Esophagus muscularis mucosa (tissue), 4 donors: ENCODE measurements at regions not wholly inside any gene's neighbourhood (a gene's known extent, or its start where the extent isn't known, plus 50 kb on each side); places are given as distances from the start of the nearest gene placed in this dataset.
"Not testable (repeated sequence)": the region's sequence is repeated elsewhere in the genome, so short reads cannot be mapped to it uniquely, and the experiment has no call there.

ENCODE experiments used
- DNase-seq: peaks from one replicate; pipeline ENCODE4 v3.0.0-alpha.2; 2017; ENCODE audit errors: extremely low spot score
- H3K27ac ChIP-seq, 4 donors: fragments of 200-600 bp; sonication (generic); replicated peaks in 1 of 4; 1 replicate in 3 of 4; 2 replicates in 1 of 4; pipeline ENCODE4 v1.5.1; 2016 to 2019; ENCODE audit warnings: mild to moderate bottlenecking in 1 of 4
- H3K27me3 ChIP-seq, 4 donors: fragments of 200-600 bp; sonication (generic); one replicate each; pipeline versions ENCODE4 v1.5.1 to v1.6.0; 2016 to 2019
- H3K36me3 ChIP-seq, 4 donors: fragments of 200-600 bp; sonication (generic); one replicate each; pipeline ENCODE4 v1.5.1; 2016 to 2019
- H3K4me1 ChIP-seq, 4 donors: fragments of 200-600 bp; sonication (generic); one replicate each; pipeline ENCODE4 v1.5.1; 2016 to 2019
- H3K4me3 ChIP-seq, 4 donors: fragments of 200-600 bp; sonication (generic); 1 replicate in 2 of 4; 2 replicates in 2 of 4; pipeline ENCODE4 v1.5.1; 2016 to 2019; ENCODE audit warnings: mild to moderate bottlenecking in 4 of 4, moderate library complexity in 1 of 4
- H3K9me3 ChIP-seq, 4 donors: fragments of 200-600 bp; sonication (generic); 1 replicate in 3 of 4; 2 replicates in 1 of 4; pipeline ENCODE4 v1.5.1; 2016 to 2019
- CTCF ChIP-seq, 3 experiments: fragments of 200-600 bp in 2 of 3; fragments of 450-650 bp in 1 of 3; sonication (generic) in 2 of 3; IDR thresholded peaks; one replicate each; pipeline ENCODE4 v1.5.1; 2017 to 2019; ENCODE audit warnings: antibody characterized with exemption in 3 of 3, mild to moderate bottlenecking in 2 of 3, moderate library complexity in 1 of 3
- EP300 ChIP-seq: sonication (generic); formaldehyde crosslinking; IDR thresholded peaks from one replicate; pipeline ENCODE4 v1.6.1; 2017; ENCODE audit warnings: antibody characterized with exemption
- POLR2A ChIP-seq: fragments of 450-650 bp; IDR thresholded peaks from one replicate; pipeline ENCODE4 v1.6.1; 2017; ENCODE audit warnings: antibody characterized with exemption, moderate library complexity, mild to moderate bottlenecking, low read depth
- POLR2AphosphoS5 ChIP-seq, 2 donors: sonication (generic); formaldehyde crosslinking; IDR thresholded peaks; one replicate each; pipeline ENCODE4 v1.6.1; 2017; ENCODE audit warnings: antibody characterized with exemption in 2 of 2
- WGBS: methylation state at CpG from one replicate; pipeline ENCODE4 v1.1.5; 2018; 5-methylcytosine and 5-hydroxymethylcytosine counted together
- intact Hi-C: fragments of 100-400 bp; cut with DNase I; formaldehyde crosslinking; loops from one replicate; pipeline ENCODE4 v1.15.1; 2023

DNA sequence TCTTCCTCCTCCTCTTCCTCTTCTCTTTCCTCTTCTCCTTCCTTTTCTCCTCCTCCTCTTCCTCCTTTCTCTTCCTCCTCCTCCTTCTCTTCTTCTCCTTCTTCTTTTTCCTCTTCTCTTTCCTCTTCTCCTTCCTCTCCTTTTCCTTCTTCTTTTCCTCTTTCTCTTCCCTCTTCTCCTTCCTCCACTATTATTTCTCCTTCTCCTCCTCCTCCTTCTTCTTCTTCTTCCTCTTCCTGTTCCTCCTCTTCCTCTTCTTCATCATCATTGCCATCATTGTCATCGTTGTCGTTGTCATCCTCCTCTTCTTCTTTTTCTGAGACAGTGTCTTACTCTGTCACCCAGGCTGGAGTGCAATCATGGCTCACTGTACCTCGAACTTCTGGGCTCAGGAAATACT is 256.3 kb upstream of the SOX4 start:
- intact Hi-C loops = no loop called here
- DNase-seq = no peak
- peaks cover 0 to 4% (median 0%) of the 10 kb centered on the region in 4 donors for H3K4me1 ChIP-seq
- WGBS = 77% methylated on average over 3 of the region's 3 CpGs
- H3K27me3 ChIP-seq = no peaks in the 10 kb centered on the region
- no peaks in the 10 kb centered on the region for H3K9me3 ChIP-seq
- no peak overlapping the region for H3K27ac ChIP-seq
- H3K4me3 ChIP-seq = no peak overlapping the region
- no peaks in the 10 kb centered on the region for H3K36me3 ChIP-seq
- TF ChIP-seq POLR2A (no peak), POLR2AphosphoS5 (IDR thresholded peaks at IDR 0.05) (no peak), CTCF (IDR thresholded peaks at IDR 0.05) (no peak), EP300 (no peak)

GRCh38 chr6:21340573-21340972 is 253.0 kb upstream of the SOX4 start:
- WGBS = 90% methylated on average over 3 of the region's 3 CpGs
- H3K4me3 ChIP-seq = no peak overlapping the region
- no peaks in the 10 kb centered on the region for H3K4me1 ChIP-seq
- intact Hi-C loops = no loop called here
- TF ChIP-seq CTCF (IDR thresholded peaks at IDR 0.05) (no peak), POLR2A (no peak), POLR2AphosphoS5 (IDR thresholded peaks at IDR 0.05) (no peak), EP300 (no peak)
- H3K27me3 ChIP-seq = no peaks in the 10 kb centered on the region
- H3K9me3 ChIP-seq = no peaks in the 10 kb centered on the region
- DNase-seq = no peak
- H3K36me3 ChIP-seq = no peaks in the 10 kb centered on the region
- no peak overlapping the region for H3K27ac ChIP-seq

- TF ChIP-seq EP300 = no peak
- TF ChIP-seq CTCF (IDR thresholded peaks at IDR 0.05) = no peak
- no peak for DNase-seq
- no peaks in the 10 kb centered on the region for H3K4me1 ChIP-seq
- H3K4me3 ChIP-seq = no peak overlapping the region
- no peak overlapping the region for H3K27ac ChIP-seq
- 74% methylated on average over 4 of the region's 4 CpGs for WGBS
- no peaks in the 10 kb centered on the region for H3K27me3 ChIP-seq
- no peaks in the 10 kb centered on the region for H3K9me3 ChIP-seq
- H3K36me3 ChIP-seq = no peaks in the 10 kb centered on the region
- intact Hi-C loops = no loop called here
Observed at GRCh38 chr6:21341910-21342309, 251.6 kb upstream of the SOX4 start.

DNA sequence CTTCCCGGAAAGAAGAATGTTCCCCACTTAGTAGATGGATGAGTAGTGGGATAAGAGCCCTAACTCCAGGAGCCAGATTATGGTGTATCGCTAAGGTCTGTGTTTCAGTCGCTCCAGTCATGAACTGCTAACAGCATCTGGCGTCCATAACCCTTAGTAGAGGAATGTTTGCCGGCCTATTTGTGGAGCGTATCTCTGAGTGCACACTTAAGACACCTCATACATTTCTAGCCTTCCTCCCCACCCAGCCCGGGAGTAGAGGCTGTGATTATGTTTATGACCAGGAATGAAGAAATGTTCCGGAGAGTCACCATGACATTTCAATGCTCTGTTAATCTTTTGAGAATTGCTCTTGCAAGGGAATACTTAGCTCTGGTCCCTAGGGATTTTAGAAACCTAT is 251.1 kb upstream of the SOX4 start:
- Histone ChIP-seq H3K27me3 (no peaks in the 10 kb centered on the region), H3K36me3 (no peaks in the 10 kb centered on the region), H3K4me1 (no peaks in the 10 kb centered on the region), H3K9me3 (no peaks in the 10 kb centered on the region), H3K27ac (no peak overlapping the region), H3K4me3 (no peak overlapping the region)
- 72% methylated on average over 8 of the region's 8 CpGs for WGBS
- TF ChIP-seq POLR2A (no peak), POLR2AphosphoS5 (IDR thresholded peaks at IDR 0.05) (no peak), CTCF (IDR thresholded peaks at IDR 0.05) (no peak), EP300 (no peak)
- intact Hi-C loops = no loop called here
- DNase-seq = no peak

DNA sequence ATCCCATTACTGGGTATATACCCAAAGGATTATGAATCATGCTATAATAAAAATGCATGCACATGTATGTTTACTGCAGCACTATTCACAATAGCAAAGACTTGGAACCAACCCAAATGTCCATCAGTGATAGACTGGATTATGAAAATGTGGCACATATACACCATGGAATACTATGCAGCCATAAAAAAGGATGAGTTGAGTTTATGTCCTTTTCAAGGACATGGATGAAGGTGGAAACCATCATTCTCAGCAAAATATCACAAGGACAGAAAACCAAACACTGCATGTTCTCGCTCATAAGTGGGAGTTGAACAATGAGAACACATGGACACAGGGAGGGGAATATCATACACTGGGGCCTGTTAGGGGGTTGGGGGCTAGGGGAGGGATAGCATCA is 247.8 kb upstream of the SOX4 start:
- 100% methylated on average over 1 of the region's 1 CpG for WGBS
- H3K27ac ChIP-seq, intact Hi-C loops, H3K9me3 ChIP-seq, DNase-seq, H3K36me3 ChIP-seq, H3K4me1 ChIP-seq, H3K4me3 ChIP-seq, H3K27me3 ChIP-seq: not testable (repeated sequence)
